ENCODE measurements at regions not wholly inside any gene's neighbourhood (a gene's known extent, or its start where the extent isn't known, plus 50 kb on each side); places are given as distances from the start of the nearest gene placed in this dataset.

DNA sequence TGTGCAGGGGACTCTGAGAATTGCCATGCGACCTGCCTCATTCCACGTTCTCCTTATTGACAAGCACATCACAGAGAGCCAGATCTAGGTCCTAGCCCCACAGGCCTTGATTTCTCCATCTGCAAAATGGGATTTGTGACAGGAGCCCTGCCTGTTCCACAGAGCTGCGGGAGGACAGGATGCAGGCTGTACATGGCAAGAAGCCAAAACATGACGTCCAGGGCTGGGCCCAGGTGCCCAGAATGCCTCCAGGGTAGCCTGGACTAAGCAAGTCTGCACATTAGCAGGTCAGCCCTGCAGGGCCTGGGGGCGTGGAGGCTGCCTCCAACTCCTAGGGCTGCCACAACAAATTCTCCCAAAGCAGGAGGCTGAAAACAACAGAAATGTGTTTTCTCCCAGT, 235.7 kb upstream of the SDK2 start (continued):
- TF ChIP-seq, protein P1, sequence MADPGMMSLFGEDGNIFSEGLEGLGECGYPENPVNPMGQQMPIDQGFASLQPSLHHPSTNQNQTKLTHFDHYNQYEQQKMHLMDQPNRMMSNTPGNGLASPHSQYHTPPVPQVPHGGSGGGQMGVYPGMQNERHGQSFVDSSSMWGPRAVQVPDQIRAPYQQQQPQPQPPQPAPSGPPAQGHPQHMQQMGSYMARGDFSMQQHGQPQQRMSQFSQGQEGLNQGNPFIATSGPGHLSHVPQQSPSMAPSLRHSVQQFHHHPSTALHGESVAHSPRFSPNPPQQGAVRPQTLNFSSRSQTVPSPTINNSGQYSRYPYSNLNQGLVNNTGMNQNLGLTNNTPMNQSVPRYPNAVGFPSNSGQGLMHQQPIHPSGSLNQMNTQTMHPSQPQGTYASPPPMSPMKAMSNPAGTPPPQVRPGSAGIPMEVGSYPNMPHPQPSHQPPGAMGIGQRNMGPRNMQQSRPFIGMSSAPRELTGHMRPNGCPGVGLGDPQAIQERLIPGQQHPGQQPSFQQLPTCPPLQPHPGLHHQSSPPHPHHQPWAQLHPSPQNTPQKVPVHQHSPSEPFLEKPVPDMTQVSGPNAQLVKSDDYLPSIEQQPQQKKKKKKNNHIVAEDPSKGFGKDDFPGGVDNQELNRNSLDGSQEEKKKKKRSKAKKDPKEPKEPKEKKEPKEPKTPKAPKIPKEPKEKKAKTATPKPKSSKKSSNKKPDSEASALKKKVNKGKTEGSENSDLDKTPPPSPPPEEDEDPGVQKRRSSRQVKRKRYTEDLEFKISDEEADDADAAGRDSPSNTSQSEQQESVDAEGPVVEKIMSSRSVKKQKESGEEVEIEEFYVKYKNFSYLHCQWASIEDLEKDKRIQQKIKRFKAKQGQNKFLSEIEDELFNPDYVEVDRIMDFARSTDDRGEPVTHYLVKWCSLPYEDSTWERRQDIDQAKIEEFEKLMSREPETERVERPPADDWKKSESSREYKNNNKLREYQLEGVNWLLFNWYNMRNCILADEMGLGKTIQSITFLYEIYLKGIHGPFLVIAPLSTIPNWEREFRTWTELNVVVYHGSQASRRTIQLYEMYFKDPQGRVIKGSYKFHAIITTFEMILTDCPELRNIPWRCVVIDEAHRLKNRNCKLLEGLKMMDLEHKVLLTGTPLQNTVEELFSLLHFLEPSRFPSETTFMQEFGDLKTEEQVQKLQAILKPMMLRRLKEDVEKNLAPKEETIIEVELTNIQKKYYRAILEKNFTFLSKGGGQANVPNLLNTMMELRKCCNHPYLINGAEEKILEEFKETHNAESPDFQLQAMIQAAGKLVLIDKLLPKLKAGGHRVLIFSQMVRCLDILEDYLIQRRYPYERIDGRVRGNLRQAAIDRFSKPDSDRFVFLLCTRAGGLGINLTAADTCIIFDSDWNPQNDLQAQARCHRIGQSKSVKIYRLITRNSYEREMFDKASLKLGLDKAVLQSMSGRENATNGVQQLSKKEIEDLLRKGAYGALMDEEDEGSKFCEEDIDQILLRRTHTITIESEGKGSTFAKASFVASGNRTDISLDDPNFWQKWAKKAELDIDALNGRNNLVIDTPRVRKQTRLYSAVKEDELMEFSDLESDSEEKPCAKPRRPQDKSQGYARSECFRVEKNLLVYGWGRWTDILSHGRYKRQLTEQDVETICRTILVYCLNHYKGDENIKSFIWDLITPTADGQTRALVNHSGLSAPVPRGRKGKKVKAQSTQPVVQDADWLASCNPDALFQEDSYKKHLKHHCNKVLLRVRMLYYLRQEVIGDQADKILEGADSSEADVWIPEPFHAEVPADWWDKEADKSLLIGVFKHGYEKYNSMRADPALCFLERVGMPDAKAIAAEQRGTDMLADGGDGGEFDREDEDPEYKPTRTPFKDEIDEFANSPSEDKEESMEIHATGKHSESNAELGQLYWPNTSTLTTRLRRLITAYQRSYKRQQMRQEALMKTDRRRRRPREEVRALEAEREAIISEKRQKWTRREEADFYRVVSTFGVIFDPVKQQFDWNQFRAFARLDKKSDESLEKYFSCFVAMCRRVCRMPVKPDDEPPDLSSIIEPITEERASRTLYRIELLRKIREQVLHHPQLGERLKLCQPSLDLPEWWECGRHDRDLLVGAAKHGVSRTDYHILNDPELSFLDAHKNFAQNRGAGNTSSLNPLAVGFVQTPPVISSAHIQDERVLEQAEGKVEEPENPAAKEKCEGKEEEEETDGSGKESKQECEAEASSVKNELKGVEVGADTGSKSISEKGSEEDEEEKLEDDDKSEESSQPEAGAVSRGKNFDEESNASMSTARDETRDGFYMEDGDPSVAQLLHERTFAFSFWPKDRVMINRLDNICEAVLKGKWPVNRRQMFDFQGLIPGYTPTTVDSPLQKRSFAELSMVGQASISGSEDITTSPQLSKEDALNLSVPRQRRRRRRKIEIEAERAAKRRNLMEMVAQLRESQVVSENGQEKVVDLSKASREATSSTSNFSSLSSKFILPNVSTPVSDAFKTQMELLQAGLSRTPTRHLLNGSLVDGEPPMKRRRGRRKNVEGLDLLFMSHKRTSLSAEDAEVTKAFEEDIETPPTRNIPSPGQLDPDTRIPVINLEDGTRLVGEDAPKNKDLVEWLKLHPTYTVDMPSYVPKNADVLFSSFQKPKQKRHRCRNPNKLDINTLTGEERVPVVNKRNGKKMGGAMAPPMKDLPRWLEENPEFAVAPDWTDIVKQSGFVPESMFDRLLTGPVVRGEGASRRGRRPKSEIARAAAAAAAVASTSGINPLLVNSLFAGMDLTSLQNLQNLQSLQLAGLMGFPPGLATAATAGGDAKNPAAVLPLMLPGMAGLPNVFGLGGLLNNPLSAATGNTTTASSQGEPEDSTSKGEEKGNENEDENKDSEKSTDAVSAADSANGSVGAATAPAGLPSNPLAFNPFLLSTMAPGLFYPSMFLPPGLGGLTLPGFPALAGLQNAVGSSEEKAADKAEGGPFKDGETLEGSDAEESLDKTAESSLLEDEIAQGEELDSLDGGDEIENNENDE (IDR thresholded peaks at IDR 0.05; ENCODE audit: insufficient replicate concordance, low read length): no peak
- TF ChIP-seq RBBP5 (IDR thresholded peaks at IDR 0.05; ENCODE audit: borderline replicate concordance, low read depth, low read length) (no peak), KDM4A (IDR thresholded peaks at IDR 0.05; ENCODE audit: low read depth, low read length, severe bottlenecking) (no peak), EGR1 (IDR thresholded peaks at IDR 0.05; ENCODE audit: borderline replicate concordance, low read depth, low read length) (no peak), GABPA (IDR thresholded peaks at IDR 0.05; ENCODE audit: borderline replicate concordance, insufficient read depth, low read length) (no peak)
- TF ChIP-seq, protein P2, sequence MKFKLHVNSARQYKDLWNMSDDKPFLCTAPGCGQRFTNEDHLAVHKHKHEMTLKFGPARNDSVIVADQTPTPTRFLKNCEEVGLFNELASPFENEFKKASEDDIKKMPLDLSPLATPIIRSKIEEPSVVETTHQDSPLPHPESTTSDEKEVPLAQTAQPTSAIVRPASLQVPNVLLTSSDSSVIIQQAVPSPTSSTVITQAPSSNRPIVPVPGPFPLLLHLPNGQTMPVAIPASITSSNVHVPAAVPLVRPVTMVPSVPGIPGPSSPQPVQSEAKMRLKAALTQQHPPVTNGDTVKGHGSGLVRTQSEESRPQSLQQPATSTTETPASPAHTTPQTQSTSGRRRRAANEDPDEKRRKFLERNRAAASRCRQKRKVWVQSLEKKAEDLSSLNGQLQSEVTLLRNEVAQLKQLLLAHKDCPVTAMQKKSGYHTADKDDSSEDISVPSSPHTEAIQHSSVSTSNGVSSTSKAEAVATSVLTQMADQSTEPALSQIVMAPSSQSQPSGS (IDR thresholded peaks at IDR 0.05; ENCODE audit: low read length): no peak
